ENCODE measurements at regions not wholly inside any gene's neighbourhood (a gene's known extent, or its start where the extent isn't known, plus 50 kb on each side); places are given as distances from the start of the nearest gene placed in this dataset.
"Not testable (repeated sequence)": the region's sequence is repeated elsewhere in the genome, so short reads cannot be mapped to it uniquely, and the experiment has no call there.

GRCh38 chr20:56909918-56910714 is 281.0 kb downstream of the TFAP2C start:
- H3K27me3 Mint-ChIP-seq (ENCODE audit: low read depth, poor library complexity), result peaks cover 30% of the 10 kb centered on the region
- peaks cover 7% of the 10 kb centered on the region for H3K4me1 Mint-ChIP-seq
- H3K36me3 Mint-ChIP-seq (ENCODE audit: low read depth), result no peaks in the 10 kb centered on the region
- H3K27ac Mint-ChIP-seq, result no peak overlapping the region
- DNase-seq, result no peak
- TF ChIP-seq, protein P1, sequence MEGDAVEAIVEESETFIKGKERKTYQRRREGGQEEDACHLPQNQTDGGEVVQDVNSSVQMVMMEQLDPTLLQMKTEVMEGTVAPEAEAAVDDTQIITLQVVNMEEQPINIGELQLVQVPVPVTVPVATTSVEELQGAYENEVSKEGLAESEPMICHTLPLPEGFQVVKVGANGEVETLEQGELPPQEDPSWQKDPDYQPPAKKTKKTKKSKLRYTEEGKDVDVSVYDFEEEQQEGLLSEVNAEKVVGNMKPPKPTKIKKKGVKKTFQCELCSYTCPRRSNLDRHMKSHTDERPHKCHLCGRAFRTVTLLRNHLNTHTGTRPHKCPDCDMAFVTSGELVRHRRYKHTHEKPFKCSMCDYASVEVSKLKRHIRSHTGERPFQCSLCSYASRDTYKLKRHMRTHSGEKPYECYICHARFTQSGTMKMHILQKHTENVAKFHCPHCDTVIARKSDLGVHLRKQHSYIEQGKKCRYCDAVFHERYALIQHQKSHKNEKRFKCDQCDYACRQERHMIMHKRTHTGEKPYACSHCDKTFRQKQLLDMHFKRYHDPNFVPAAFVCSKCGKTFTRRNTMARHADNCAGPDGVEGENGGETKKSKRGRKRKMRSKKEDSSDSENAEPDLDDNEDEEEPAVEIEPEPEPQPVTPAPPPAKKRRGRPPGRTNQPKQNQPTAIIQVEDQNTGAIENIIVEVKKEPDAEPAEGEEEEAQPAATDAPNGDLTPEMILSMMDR (IDR thresholded peaks at IDR 0.05), result no peak
- no peaks in the 10 kb centered on the region for H3K9me3 Mint-ChIP-seq
- no peak overlapping the region for H3K4me3 Mint-ChIP-seq

- Mint-ChIP-seq H3K4me3 (no peak overlapping the region), H3K36me3 (ENCODE audit: low read depth) (no peaks in the 10 kb centered on the region), H3K27ac (no peak overlapping the region), H3K9me3 (no peaks in the 10 kb centered on the region), H3K27me3 (ENCODE audit: low read depth, poor library complexity) (peaks cover 41% of the 10 kb centered on the region), H3K4me1 (peaks cover 6% of the 10 kb centered on the region)
- DNase-seq, result no peak
- TF ChIP-seq, protein P1 (IDR thresholded peaks at IDR 0.05), result no peak
Observed at GRCh38 chr20:56911946-56912345, 282.8 kb downstream of the TFAP2C start.

DNA sequence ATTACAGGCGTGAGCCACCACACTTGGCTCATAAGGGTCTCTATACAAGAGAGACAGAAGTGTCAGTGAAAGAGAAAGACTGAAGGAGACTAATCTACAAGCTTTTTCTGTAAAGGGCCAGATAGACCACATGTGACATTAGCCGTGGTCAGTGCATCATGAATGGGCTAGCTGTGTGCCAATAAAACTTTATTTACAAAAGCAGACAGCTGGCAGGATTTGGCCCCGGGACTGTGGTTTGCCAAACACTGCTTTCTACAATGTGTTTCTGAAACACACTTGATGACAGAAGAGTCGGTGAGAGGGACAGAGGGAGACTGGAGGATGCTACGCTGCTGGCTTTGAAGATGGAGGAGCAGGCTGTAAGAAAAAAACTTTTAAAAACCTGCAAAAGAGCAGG is 285.4 kb downstream of the TFAP2C start:
- H3K4me1 Mint-ChIP-seq, result peaks cover 6% of the 10 kb centered on the region
- no peak overlapping the region for H3K27ac Mint-ChIP-seq
- DNase-seq, result no peak
- TF ChIP-seq, protein P1 (IDR thresholded peaks at IDR 0.05), result no peak
- no peaks in the 10 kb centered on the region for H3K36me3 Mint-ChIP-seq (ENCODE audit: low read depth)
- H3K9me3 Mint-ChIP-seq, result no peaks in the 10 kb centered on the region
- peaks cover 51% of the 10 kb centered on the region for H3K27me3 Mint-ChIP-seq (ENCODE audit: low read depth, poor library complexity)
- H3K4me3 Mint-ChIP-seq, result no peak overlapping the region

GRCh38 chr20:56916345-56916622 is 287.2 kb downstream of the TFAP2C start:
- Mint-ChIP-seq H3K27me3 (ENCODE audit: low read depth, poor library complexity) (peaks cover 55% of the 10 kb centered on the region), H3K27ac (no peak overlapping the region), H3K4me3 (no peak overlapping the region), H3K4me1 (peaks cover 6% of the 10 kb centered on the region), H3K9me3 (no peaks in the 10 kb centered on the region), H3K36me3 (ENCODE audit: low read depth) (no peaks in the 10 kb centered on the region)
- TF ChIP-seq, protein P1 (IDR thresholded peaks at IDR 0.05), result no peak
- no peak for DNase-seq

- Mint-ChIP-seq H3K4me1 (peaks cover 10% of the 10 kb centered on the region), H3K27me3 (ENCODE audit: low read depth, poor library complexity) (peaks cover 78% of the 10 kb centered on the region)
- H3K36me3 Mint-ChIP-seq (ENCODE audit: low read depth); H3K27ac Mint-ChIP-seq; DNase-seq; H3K9me3 Mint-ChIP-seq; H3K4me3 Mint-ChIP-seq: not testable (repeated sequence)
Observed at GRCh38 chr20:56920041-56920440, 290.9 kb downstream of the TFAP2C start.

DNA sequence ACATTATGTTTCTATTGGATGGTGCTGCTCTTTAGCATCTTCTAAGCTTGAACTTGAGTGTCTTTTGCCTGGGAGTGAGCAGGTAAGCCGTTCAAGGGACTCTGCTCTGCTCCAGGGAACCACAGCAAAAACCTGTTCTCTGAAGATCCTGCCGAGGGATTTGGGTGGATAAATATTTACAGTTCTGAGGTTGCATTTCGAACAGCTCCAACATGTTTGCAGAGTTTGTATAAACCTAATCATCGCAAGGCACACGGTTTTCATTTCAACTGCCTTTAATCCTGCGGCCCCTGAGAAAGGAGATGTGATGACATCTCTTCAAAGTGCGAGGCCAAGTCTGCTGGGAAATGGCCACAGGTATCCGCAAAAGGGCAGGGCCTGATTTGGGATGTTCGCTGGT is 293.4 kb downstream of the TFAP2C start:
- Mint-ChIP-seq H3K27me3 (ENCODE audit: low read depth, poor library complexity) (peaks cover 83% of the 10 kb centered on the region), H3K4me3 (no peak overlapping the region), H3K27ac (no peak overlapping the region)

More for the DNA sequence above, 293.4 kb downstream of the TFAP2C start:
- Mint-ChIP-seq H3K36me3 (ENCODE audit: low read depth) (no peaks in the 10 kb centered on the region), H3K4me1 (peaks cover 30% of the 10 kb centered on the region), H3K9me3 (no peaks in the 10 kb centered on the region)
- DNase-seq, result no peak
- TF ChIP-seq, protein P1 (IDR thresholded peaks at IDR 0.05), result no peak

All from nephron progenitor cell (in vitro differentiated cells).